ENCODE measurements at regions not wholly inside any gene's neighbourhood (a gene's known extent, or its start where the extent isn't known, plus 50 kb on each side); places are given as distances from the start of the nearest gene placed in this dataset.

DNA sequence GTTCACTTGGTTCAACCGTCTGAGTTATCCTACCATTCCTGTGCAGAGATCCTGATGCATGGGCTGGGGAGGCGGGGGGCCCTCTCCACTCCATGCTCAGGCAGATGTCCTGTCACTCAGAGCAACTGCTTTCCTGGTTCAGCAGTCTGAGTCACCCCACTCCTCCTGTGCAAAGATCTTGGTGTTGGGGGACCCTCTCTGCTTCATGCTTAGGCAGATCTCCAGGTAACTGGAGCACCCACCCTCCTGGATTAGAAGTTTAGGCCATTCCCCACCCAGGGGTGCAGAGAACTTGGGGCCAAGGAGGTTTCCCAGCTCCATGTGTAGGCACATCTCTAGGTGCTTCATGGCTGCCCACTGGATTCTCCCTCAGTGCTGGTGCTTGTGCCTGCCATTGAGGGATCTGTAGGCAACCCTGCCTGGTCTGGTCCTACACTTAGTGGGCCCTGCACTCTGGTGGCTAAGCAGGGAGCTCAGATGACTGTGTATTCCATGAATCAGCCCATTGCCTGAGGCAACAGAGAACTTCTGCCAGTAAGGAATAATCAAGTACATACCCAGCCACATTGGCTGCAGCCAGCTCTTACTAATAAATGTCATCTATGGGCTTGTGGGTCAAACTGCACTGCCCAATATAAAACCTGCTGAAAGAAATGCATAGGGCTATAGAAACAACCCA is 465.4 kb upstream of the THBS1 start:
- no peak for TF ChIP-seq CTCF (conservative IDR thresholded peaks at IDR 0.05; ENCODE audit: low read depth)
- peak overlapping the region; percentile 38 for H3K27ac ChIP-seq
- ChIA-PET POLR2A (ENCODE audit: low non-redundant PET) (no interaction called here), CTCF (interaction anchor here (0.7 to 1.5 kb wide), 2 partner anchors 8 to 10 kb away, joined by 3 read pairs; no protein-coding TSS in a partner anchor)
- no peak for DNase-seq (ENCODE audit: low spot score)

DNA sequence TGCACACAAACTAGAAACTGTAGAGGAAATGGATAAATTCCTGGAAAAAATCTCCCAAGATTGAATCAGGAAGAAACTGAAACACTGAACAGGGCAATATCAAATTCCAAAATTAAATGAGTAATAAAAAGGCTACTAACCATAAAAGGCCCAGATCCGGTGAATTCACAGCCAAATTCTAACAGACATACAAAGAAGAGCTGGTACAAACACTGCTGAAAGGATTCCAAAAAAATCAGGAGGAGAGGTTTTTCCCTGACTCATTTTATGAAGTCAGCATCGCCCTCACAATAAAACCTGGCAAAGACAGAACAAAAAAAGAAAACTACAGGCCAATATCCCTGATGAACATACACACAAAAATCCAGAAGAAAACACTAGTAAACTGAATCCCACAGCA is 462.4 kb upstream of the THBS1 start:
- DNase-seq (ENCODE audit: low spot score) = peak; percentile 56
- TF ChIP-seq CTCF (conservative IDR thresholded peaks at IDR 0.05; ENCODE audit: low read depth) = no peak
- ChIA-PET POLR2A (ENCODE audit: low non-redundant PET) (no interaction called here), CTCF (interaction anchor here (0.7 kb wide), 1 partner anchor 24 kb away, joined by 5 read pairs; no protein-coding TSS in a partner anchor)
- H3K27ac ChIP-seq = no peak overlapping the region

DNA sequence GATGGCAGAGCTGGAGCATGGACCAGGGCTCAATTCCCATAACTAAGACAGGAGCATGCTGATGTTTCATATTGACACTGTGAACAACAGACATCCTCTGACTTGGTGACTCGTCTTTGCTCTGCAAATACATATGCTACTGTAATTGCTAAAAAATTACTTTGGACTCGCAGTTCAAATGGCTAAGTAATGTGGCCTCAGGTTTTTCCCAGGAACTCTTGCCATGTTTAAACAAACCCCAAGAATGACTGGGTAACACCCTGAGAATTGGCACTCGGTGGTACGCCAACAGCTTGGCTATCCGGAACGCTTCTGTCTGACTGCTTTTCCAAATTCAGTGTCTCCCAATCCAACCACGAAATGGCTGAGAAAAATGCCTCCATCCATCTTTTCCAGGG is 456.7 kb upstream of the THBS1 start:
- POLR2A ChIA-PET (ENCODE audit: low non-redundant PET) = no interaction called here
- TF ChIP-seq CTCF (conservative IDR thresholded peaks at IDR 0.05; ENCODE audit: low read depth) = no peak
- no peak for DNase-seq (ENCODE audit: low spot score)
- CTCF ChIA-PET = no interaction called here
- no peak overlapping the region for H3K27ac ChIP-seq

- H3K27ac ChIP-seq = no peak overlapping the region
- POLR2A ChIA-PET (ENCODE audit: low non-redundant PET) = no interaction called here
- no peak for TF ChIP-seq CTCF (conservative IDR thresholded peaks at IDR 0.05; ENCODE audit: low read depth)
These were observed 456.2 kb upstream of the THBS1 start for GRCh38 chr15:39124553-39125171.

GRCh38 chr15:39125226-39125625 is 455.7 kb upstream of the THBS1 start:
- no peak for TF ChIP-seq CTCF (conservative IDR thresholded peaks at IDR 0.05; ENCODE audit: low read depth)
- DNase-seq (ENCODE audit: low spot score) = peak; percentile 45
- no peak overlapping the region for H3K27ac ChIP-seq
- ChIA-PET CTCF (interaction anchor here (0.5 to 0.8 kb wide), 4 partner anchors 10 to 646 kb away, joined by 3 read pairs; no protein-coding TSS in a partner anchor), POLR2A (ENCODE audit: low non-redundant PET) (no interaction called here)

More at GRCh38 chr15:39124553-39125171, 456.2 kb upstream of the THBS1 start:
- CTCF ChIA-PET = interaction anchor here (0.5 to 0.8 kb wide), 3 partner anchors 46 to 646 kb away, joined by 3 read pairs; no protein-coding TSS in a partner anchor
- DNase-seq (ENCODE audit: low spot score) = no peak

GRCh38 chr15:39125904-39126303 is 455.0 kb upstream of the THBS1 start:
- no peak overlapping the region for H3K27ac ChIP-seq
- peak; percentile 31; the same call in 1 of the 2 replicates for TF ChIP-seq CTCF (conservative IDR thresholded peaks at IDR 0.05; ENCODE audit: low read depth)
- CTCF ChIA-PET = interaction anchor here (0.8 kb wide), 2 partner anchors 10 to 72 kb away, joined by 3 read pairs; no protein-coding TSS in a partner anchor
- POLR2A ChIA-PET (ENCODE audit: low non-redundant PET) = no interaction called here
- peak; percentile 31 for DNase-seq (ENCODE audit: low spot score)

Measured in RWPE1 (cell line).